ENCODE measurements at regions not wholly inside any gene's neighbourhood (a gene's known extent, or its start where the extent isn't known, plus 50 kb on each side); places are given as distances from the start of the nearest gene placed in this dataset.
"Not testable (repeated sequence)": the region's sequence is repeated elsewhere in the genome, so short reads cannot be mapped to it uniquely, and the experiment has no call there.

GRCh38 chr17:14552306-14552705 lies 251.4 kb downstream of the HS3ST3B1 start:
- Histone ChIP-seq H3K9me3 (no peaks in the 10 kb centered on the region), H3K4me3 (no peak overlapping the region), H3K36me3 (no peaks in the 10 kb centered on the region), H3K4me1 (no peaks in the 10 kb centered on the region), H3K27me3 (no peaks in the 10 kb centered on the region), H3K27ac (no peak overlapping the region)
- TF ChIP-seq, protein P1, sequence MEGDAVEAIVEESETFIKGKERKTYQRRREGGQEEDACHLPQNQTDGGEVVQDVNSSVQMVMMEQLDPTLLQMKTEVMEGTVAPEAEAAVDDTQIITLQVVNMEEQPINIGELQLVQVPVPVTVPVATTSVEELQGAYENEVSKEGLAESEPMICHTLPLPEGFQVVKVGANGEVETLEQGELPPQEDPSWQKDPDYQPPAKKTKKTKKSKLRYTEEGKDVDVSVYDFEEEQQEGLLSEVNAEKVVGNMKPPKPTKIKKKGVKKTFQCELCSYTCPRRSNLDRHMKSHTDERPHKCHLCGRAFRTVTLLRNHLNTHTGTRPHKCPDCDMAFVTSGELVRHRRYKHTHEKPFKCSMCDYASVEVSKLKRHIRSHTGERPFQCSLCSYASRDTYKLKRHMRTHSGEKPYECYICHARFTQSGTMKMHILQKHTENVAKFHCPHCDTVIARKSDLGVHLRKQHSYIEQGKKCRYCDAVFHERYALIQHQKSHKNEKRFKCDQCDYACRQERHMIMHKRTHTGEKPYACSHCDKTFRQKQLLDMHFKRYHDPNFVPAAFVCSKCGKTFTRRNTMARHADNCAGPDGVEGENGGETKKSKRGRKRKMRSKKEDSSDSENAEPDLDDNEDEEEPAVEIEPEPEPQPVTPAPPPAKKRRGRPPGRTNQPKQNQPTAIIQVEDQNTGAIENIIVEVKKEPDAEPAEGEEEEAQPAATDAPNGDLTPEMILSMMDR (IDR thresholded peaks at IDR 0.05) = no peak
- no peak for DNase-seq (ENCODE audit: low spot score in 2 of 2)
- intact Hi-C loops (cut with DNase I) = no loop called here

DNA sequence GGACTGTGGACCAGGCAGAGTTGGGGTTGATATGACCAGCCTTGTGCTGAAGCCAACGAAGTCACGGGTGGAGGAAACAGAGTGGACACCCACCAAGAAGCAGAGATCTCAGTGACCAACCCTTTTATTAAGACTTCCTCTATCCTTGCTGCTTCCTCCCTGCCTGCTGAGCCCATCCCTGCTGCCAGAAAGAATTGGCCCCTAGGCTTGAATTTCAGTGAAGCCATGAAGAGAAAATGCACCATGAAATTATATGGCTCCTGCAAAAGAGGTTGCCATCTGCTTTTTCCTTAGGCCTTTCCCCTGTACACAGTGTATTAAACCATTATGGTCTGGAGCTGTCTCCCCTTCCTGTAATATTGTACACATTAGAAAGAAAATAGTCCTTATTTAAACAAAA lies 246.7 kb downstream of the HS3ST3B1 start:
- intact Hi-C loops (cut with DNase I) = no loop called here
- Histone ChIP-seq H3K27ac (no peak overlapping the region), H3K4me1 (no peaks in the 10 kb centered on the region), H3K4me3 (no peak overlapping the region), H3K27me3 (no peaks in the 10 kb centered on the region), H3K9me3 (no peaks in the 10 kb centered on the region), H3K36me3 (no peaks in the 10 kb centered on the region)
- TF ChIP-seq, protein P1 (IDR thresholded peaks at IDR 0.05) = no peak
- no peak for DNase-seq (ENCODE audit: low spot score in 2 of 2)

DNA sequence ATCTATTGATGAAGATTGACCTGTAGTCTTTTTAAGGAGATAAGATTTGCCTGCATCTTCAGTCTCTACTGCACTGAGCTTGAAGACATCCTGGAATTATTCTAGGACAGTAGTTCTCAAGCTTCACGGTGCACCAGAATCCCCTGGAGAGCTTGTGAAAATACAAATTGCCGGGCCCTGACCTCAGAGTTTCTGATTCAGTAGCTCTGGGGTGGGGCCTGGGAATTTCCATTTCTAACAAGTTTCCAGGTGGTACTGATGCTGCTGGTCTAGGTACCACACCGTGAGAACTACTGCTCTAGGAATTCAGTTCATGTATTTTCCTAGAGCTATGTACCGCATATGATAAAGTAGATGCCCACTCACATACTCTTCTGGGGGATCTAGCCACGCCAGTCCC lies 246.1 kb downstream of the HS3ST3B1 start:
- no peaks in the 10 kb centered on the region for H3K9me3 ChIP-seq
- H3K4me3 ChIP-seq = no peak overlapping the region
- no peaks in the 10 kb centered on the region for H3K36me3 ChIP-seq
- DNase-seq (ENCODE audit: low spot score in 2 of 2) = no peak
- H3K27me3 ChIP-seq = no peaks in the 10 kb centered on the region
- TF ChIP-seq, protein P1 (IDR thresholded peaks at IDR 0.05) = no peak
- H3K27ac ChIP-seq = no peak overlapping the region
- intact Hi-C loops (cut with DNase I) = no loop called here
- no peaks in the 10 kb centered on the region for H3K4me1 ChIP-seq

GRCh38 chr17:14545156-14545906 lies 244.4 kb downstream of the HS3ST3B1 start:
- DNase-seq (ENCODE audit: low spot score in 2 of 2) = no peak
- Histone ChIP-seq H3K4me3 (no peak overlapping the region), H3K4me1 (no peaks in the 10 kb centered on the region), H3K27me3 (no peaks in the 10 kb centered on the region), H3K27ac (no peak overlapping the region), H3K9me3 (no peaks in the 10 kb centered on the region), H3K36me3 (no peaks in the 10 kb centered on the region)
- intact Hi-C loops (cut with DNase I) = no loop called here
- TF ChIP-seq, protein P1 (IDR thresholded peaks at IDR 0.05) = no peak

GRCh38 chr17:14541714-14542113 lies 240.8 kb downstream of the HS3ST3B1 start:
- intact Hi-C loops (cut with DNase I) = no loop called here
- H3K27ac ChIP-seq = no peak overlapping the region
- no peaks in the 10 kb centered on the region for H3K4me1 ChIP-seq
- H3K36me3 ChIP-seq = no peaks in the 10 kb centered on the region
- no peaks in the 10 kb centered on the region for H3K27me3 ChIP-seq
- H3K4me3 ChIP-seq = no peak overlapping the region
- DNase-seq (ENCODE audit: low spot score in 2 of 2) = no peak
- no peaks in the 10 kb centered on the region for H3K9me3 ChIP-seq
- TF ChIP-seq, protein P1 (IDR thresholded peaks at IDR 0.05) = no peak

- Histone ChIP-seq H3K27ac (no peak overlapping the region), H3K27me3 (no peaks in the 10 kb centered on the region), H3K4me3 (no peak overlapping the region), H3K36me3 (no peaks in the 10 kb centered on the region), H3K4me1 (no peaks in the 10 kb centered on the region), H3K9me3 (no peaks in the 10 kb centered on the region)
- TF ChIP-seq, protein P1 (IDR thresholded peaks at IDR 0.05) = no peak
- no peak for DNase-seq (ENCODE audit: low spot score in 2 of 2)
- intact Hi-C loops (cut with DNase I) = no loop called here
Measured at GRCh38 chr17:14539801-14540200, 238.9 kb downstream of the HS3ST3B1 start.

GRCh38 chr17:14532242-14532641 lies 231.4 kb downstream of the HS3ST3B1 start:
- intact Hi-C loops (cut with DNase I); H3K27me3 ChIP-seq; H3K27ac ChIP-seq; H3K4me1 ChIP-seq; H3K36me3 ChIP-seq; DNase-seq (ENCODE audit: low spot score in 2 of 2); H3K9me3 ChIP-seq; H3K4me3 ChIP-seq: not testable (repeated sequence)

Data from ascending aorta (tissue), 2 donors.